ENCODE measurements at regions not wholly inside any gene's neighbourhood (a gene's known extent, or its start where the extent isn't known, plus 50 kb on each side); places are given as distances from the start of the nearest gene placed in this dataset.

DNA sequence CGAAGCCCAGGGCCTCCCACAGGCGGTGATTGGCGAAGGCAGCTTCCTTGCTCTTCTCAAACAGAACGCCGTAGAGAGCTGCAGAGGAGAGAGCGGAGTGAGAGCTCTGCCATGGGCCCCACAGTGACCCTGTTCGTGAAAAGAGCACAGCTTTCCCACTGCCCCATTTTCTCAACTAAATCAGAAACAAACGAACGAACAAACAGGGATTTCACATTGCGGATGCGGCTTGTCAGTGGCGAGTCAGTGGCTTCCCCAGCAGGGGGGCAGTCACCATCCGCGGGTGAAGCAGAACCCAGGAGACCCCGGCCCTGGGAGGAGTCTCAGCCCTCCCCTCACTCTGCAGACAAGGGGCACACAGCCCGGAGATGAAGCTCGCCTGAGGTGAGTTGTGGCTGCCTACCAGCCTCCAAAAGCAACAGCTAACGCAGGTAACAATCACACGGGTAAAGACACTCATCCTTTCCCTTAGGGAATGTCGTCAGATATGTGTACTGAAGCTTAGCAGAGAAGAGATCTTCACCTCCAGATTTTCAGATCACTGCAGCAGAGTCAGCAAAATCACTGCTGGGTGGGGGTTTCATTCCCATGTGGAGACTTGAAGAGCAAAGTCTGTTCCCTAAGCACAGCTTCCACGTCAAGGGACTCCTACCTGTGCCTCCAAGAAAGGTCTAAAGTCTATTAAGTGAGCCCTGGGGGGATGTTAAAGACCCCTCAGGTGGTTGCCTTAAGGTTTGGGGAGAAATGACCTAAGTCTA lies 51.2 kb upstream of the GPR31 start:
- Histone ChIP-seq H2AFZ (no peak overlapping the region), H3K9me3 (ENCODE audit: control insufficient read depth, low read length) (no peaks in the 10 kb centered on the region), H3K4me3 (ENCODE audit: low read depth, low read length) (no peak overlapping the region), H3K9ac (no peak overlapping the region), H3K79me2 (no peaks in the 10 kb centered on the region), H3K36me3 (ENCODE audit: control insufficient read depth, insufficient read depth, low read length) (no peaks in the 10 kb centered on the region), H3K4me1 (no peaks in the 10 kb centered on the region), H3K27me3 (ENCODE audit: control insufficient read depth, insufficient read depth, low read length) (no peaks in the 10 kb centered on the region), H3K27ac (no peak overlapping the region), H3K4me2 (ENCODE audit: low read length) (no peak overlapping the region)
- TF ChIP-seq, protein P1, sequence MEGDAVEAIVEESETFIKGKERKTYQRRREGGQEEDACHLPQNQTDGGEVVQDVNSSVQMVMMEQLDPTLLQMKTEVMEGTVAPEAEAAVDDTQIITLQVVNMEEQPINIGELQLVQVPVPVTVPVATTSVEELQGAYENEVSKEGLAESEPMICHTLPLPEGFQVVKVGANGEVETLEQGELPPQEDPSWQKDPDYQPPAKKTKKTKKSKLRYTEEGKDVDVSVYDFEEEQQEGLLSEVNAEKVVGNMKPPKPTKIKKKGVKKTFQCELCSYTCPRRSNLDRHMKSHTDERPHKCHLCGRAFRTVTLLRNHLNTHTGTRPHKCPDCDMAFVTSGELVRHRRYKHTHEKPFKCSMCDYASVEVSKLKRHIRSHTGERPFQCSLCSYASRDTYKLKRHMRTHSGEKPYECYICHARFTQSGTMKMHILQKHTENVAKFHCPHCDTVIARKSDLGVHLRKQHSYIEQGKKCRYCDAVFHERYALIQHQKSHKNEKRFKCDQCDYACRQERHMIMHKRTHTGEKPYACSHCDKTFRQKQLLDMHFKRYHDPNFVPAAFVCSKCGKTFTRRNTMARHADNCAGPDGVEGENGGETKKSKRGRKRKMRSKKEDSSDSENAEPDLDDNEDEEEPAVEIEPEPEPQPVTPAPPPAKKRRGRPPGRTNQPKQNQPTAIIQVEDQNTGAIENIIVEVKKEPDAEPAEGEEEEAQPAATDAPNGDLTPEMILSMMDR (IDR thresholded peaks at IDR 0.05) = no peak

- Histone ChIP-seq H3K4me1 (no peaks in the 10 kb centered on the region), H3K9ac (no peak overlapping the region), H2AFZ (no peak overlapping the region), H3K27ac (no peak overlapping the region), H3K4me2 (ENCODE audit: low read length) (no peak overlapping the region), H3K36me3 (ENCODE audit: control insufficient read depth, insufficient read depth, low read length) (no peaks in the 10 kb centered on the region), H3K79me2 (no peaks in the 10 kb centered on the region), H3K27me3 (ENCODE audit: control insufficient read depth, insufficient read depth, low read length) (no peaks in the 10 kb centered on the region), H3K9me3 (ENCODE audit: control insufficient read depth, low read length) (no peaks in the 10 kb centered on the region), H3K4me3 (ENCODE audit: low read depth, low read length) (no peak overlapping the region)
- TF ChIP-seq, protein P1 (IDR thresholded peaks at IDR 0.05) = no peak
Observed at GRCh38 chr6:167209577-167209975, 51.8 kb upstream of the GPR31 start.

DNA sequence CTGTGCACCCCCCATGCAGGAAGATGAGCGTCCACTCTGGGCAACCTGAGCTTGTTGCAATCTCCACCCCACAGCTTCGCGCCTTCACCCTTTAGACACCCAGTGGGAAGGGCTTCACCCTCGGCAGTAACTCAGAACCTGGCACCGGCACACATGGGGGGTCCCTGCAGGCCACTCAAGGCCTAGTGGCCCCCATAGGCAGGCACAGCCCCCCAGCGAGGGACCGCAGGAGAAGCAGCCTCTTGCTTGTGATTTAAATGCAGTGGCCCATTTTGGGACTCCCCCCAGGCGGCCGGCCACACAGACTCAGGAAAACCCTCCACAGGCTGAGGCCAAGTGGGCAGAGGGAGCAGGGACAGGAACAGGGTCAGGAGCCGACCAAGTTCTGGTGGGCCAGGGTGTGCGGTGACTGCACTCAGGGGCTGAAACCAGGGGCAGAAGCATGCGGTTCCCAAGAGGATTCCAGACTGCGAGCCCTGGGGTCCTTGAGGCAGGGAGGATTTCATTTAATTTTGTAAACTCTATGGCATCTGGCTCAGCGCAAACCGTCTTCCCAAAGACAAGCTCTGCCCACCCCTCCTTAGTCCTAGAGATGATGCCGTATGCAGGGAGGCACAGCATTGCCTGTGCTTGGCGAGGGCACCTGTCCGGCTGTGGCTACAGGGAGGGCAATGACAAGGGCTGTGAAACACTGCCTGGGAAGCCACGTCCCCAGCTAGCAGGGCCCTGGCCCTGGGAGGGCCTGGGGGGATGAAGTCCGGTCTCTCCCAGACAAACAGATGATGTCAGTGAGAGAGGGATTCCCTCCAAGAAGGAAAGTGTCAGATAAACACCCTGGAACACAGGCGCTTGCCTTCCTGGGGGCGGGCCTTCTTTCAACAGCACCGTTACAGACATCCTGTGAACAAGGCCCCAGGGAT lies 52.9 kb upstream of the GPR31 start:
- H3K27me3 ChIP-seq (ENCODE audit: control insufficient read depth, insufficient read depth, low read length) = no peaks in the 10 kb centered on the region
- H3K4me1 ChIP-seq = no peaks in the 10 kb centered on the region
- no peak overlapping the region for H3K9ac ChIP-seq
- H3K9me3 ChIP-seq (ENCODE audit: control insufficient read depth, low read length) = no peaks in the 10 kb centered on the region
- no peaks in the 10 kb centered on the region for H3K79me2 ChIP-seq
- H3K27ac ChIP-seq = no peak overlapping the region
- H3K36me3 ChIP-seq (ENCODE audit: control insufficient read depth, insufficient read depth, low read length) = no peaks in the 10 kb centered on the region
- no peak overlapping the region for H3K4me3 ChIP-seq (ENCODE audit: low read depth, low read length)
- no peak overlapping the region for H3K4me2 ChIP-seq (ENCODE audit: low read length)
- TF ChIP-seq, protein P1 (IDR thresholded peaks at IDR 0.05) = no peak
- no peak overlapping the region for H2AFZ ChIP-seq

DNA sequence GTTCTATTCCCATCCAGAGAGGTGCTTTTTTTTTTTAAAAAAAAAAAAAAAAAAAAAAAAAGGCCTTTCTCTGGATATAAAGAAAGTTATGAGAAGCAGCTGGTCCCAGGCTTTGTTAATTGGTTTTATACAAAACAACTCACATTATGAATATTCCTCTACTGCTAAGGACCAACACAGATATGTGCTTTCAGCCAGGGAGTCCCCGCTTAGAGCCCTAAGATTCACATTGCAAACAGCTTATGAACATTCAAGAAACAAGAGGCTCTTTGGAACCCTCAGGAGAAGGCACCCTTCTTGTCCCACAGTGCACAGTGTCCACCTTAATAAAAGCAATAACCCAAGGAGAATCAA lies 53.5 kb upstream of the GPR31 start:
- H3K27me3 ChIP-seq (ENCODE audit: control insufficient read depth, insufficient read depth, low read length) = no peaks in the 10 kb centered on the region
- no peak overlapping the region for H3K4me2 ChIP-seq (ENCODE audit: low read length)
- H3K9ac ChIP-seq = no peak overlapping the region
- H3K79me2 ChIP-seq = no peaks in the 10 kb centered on the region
- no peak overlapping the region for H3K4me3 ChIP-seq (ENCODE audit: low read depth, low read length)
- no peaks in the 10 kb centered on the region for H3K4me1 ChIP-seq
- H3K9me3 ChIP-seq (ENCODE audit: control insufficient read depth, low read length) = no peaks in the 10 kb centered on the region
- H2AFZ ChIP-seq = no peak overlapping the region
- TF ChIP-seq, protein P1 (IDR thresholded peaks at IDR 0.05) = no peak
- H3K27ac ChIP-seq = no peak overlapping the region
- H3K36me3 ChIP-seq (ENCODE audit: control insufficient read depth, insufficient read depth, low read length) = no peaks in the 10 kb centered on the region

Data from parathyroid adenoma (tissue), 2 donors.